IPS-15b (cell line): ENCODE measurements at regions not wholly inside any gene's neighbourhood (a gene's known extent, or its start where the extent isn't known, plus 50 kb on each side); places are given as distances from the start of the nearest gene placed in this dataset.

Source experiments
- H3K27me3 ChIP-seq: one replicate; pipeline ENCODE4 v1.6.1; 2013; ENCODE audit warnings: low read length; ENCODE audit not compliant: control insufficient read depth, insufficient read depth
- H3K36me3 ChIP-seq: one replicate; pipeline ENCODE4 v1.6.1; 2013; ENCODE audit warnings: low read length; ENCODE audit not compliant: control insufficient read depth, insufficient read depth
- H3K4me1 ChIP-seq: one replicate; pipeline ENCODE4 v1.6.1; 2013; ENCODE audit warnings: mild to moderate bottlenecking, low read length; ENCODE audit not compliant: control insufficient read depth, insufficient read depth
- H3K4me3 ChIP-seq: one replicate; pipeline ENCODE4 v1.5.1; 2013; ENCODE audit warnings: low read depth, low read length
- H3K9ac ChIP-seq: one replicate; pipeline ENCODE4 v1.6.1; 2013; ENCODE audit warnings: low read depth, mild to moderate bottlenecking, low read length
- H3K9me3 ChIP-seq: one replicate; pipeline ENCODE4 v1.6.1; 2013; ENCODE audit warnings: mild to moderate bottlenecking, low read length; ENCODE audit not compliant: control insufficient read depth, insufficient read depth

DNA sequence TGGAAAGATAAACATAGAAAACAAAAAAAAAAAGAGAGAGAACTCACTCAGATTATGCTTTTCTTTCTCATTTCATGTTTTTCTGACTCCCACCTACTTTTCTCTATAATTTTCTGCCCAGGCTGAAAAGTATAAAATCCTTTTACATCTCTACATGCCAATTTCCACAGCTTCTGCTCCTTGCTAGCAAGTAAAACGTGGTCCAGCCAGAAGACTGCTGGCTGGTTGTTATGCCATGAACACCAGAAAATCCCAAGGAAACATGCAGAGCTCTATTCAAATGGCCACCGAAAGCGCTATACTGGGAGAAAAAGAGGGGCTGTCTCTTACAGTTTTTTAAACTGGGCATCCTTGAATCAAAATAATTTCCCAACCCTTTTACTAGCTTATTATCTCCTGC is 512.8 kb upstream of the ID4 start:
- Histone ChIP-seq H3K4me1 (peaks cover 15% of the 10 kb centered on the region), H3K9ac (no peak overlapping the region), H3K36me3 (no peaks in the 10 kb centered on the region), H3K9me3 (no peaks in the 10 kb centered on the region), H3K4me3 (no peak overlapping the region), H3K27me3 (no peaks in the 10 kb centered on the region)

DNA sequence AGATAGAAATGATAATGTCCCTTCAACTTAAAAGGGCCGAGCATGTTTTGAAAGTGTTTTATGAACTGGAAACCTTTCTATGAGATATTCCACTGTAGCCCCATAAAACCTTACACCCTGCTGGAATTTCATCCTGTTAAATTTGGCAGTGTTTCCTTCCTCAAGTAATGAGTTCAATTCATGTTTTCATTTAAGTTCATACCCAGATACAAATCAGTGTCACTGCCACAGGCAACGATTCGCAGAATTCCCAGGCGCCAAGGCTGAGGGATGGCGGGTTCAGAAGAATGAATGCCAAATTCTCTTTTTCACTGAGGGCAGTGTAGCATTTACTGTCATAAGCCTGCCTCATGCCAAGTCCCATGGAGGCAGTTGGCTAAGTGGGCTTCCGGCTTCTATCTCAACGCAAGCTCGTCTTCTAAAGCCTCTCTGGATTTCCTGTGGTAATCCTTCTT is 511.8 kb upstream of the ID4 start:
- Histone ChIP-seq H3K36me3 (no peaks in the 10 kb centered on the region), H3K9ac (no peak overlapping the region), H3K9me3 (no peaks in the 10 kb centered on the region), H3K27me3 (no peaks in the 10 kb centered on the region), H3K4me3 (no peak overlapping the region), H3K4me1 (peaks cover 15% of the 10 kb centered on the region)

DNA sequence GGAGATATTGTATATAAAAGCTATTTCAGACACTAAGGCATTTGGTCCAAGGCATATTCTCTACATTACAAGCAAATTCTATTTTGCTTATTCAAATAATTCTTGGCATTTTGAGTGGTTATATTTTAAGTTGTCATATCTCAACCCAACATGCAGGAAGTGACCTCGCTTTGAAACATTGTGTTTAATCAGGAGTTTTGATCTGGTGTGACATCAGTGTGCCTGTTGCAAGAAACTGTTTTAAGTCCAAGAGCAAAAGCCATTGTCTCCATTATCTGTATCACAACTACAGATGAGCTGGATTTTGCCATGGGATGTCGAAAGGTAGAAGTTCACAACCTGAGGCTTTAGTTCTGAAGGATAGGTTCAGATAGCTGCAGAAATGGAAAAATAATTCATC is 509.9 kb upstream of the ID4 start:
- H3K27me3 ChIP-seq = no peaks in the 10 kb centered on the region
- H3K36me3 ChIP-seq = no peaks in the 10 kb centered on the region
- H3K9ac ChIP-seq = no peak overlapping the region
- no peaks in the 10 kb centered on the region for H3K9me3 ChIP-seq
- H3K4me1 ChIP-seq = peaks cover 15% of the 10 kb centered on the region
- H3K4me3 ChIP-seq = no peak overlapping the region

GRCh38 chr6:19327661-19328060 is 509.5 kb upstream of the ID4 start:
- H3K36me3 ChIP-seq = no peaks in the 10 kb centered on the region
- no peaks in the 10 kb centered on the region for H3K9me3 ChIP-seq
- H3K4me3 ChIP-seq = no peak overlapping the region
- H3K4me1 ChIP-seq = peaks cover 15% of the 10 kb centered on the region
- H3K9ac ChIP-seq = no peak overlapping the region
- no peaks in the 10 kb centered on the region for H3K27me3 ChIP-seq

DNA sequence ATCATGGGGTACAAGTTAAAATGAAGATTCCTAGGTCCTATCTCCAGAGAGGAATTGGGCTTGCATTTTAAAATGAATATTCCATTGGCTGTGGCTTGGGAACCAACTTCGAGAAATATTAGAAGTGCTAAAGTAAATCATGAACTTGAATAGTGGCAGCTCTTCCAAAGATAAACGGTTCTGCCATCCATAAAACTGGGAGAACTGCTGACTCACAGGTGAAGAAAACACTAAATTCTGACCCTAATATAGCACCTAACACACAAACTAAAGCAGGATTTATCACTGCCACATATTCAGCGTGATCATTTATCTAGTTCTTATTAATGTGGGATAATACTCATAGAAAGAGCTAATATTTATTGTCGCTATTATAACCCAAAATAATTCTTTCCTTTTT is 508.1 kb upstream of the ID4 start:
- Histone ChIP-seq H3K4me1 (peaks cover 15% of the 10 kb centered on the region), H3K9me3 (no peaks in the 10 kb centered on the region), H3K36me3 (no peaks in the 10 kb centered on the region), H3K4me3 (no peak overlapping the region), H3K9ac (no peak overlapping the region), H3K27me3 (no peaks in the 10 kb centered on the region)

DNA sequence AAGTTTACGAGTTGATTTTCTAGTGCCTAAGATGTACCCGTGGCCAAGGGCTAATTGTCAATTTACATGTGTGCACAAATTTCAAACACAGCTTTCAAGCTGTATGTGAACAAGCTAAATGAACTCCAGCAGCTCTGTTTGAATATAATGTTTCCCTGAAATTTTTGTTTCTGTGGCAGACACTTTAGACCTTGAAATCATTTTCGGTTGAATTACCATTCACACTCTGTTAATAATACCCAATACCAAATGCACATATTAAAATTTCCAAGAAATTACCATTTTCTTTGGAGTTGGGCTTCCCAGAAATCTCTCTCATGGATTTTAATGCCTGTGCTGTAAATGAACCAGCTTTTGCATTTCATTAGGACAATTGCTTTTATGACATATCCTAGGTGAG is 506.1 kb upstream of the ID4 start:
- Histone ChIP-seq H3K36me3 (no peaks in the 10 kb centered on the region), H3K27me3 (no peaks in the 10 kb centered on the region), H3K9ac (no peak overlapping the region), H3K4me1 (peaks cover 15% of the 10 kb centered on the region), H3K4me3 (no peak overlapping the region), H3K9me3 (no peaks in the 10 kb centered on the region)

- Histone ChIP-seq H3K4me3 (no peak overlapping the region), H3K4me1 (peaks cover 13% of the 10 kb centered on the region), H3K36me3 (no peaks in the 10 kb centered on the region), H3K9ac (no peak overlapping the region), H3K9me3 (no peaks in the 10 kb centered on the region), H3K27me3 (no peaks in the 10 kb centered on the region)
Measured at GRCh38 chr6:19332806-19333460, 504.2 kb upstream of the ID4 start.

GRCh38 chr6:19333936-19334335 is 503.2 kb upstream of the ID4 start:
- H3K4me3 ChIP-seq = no peak overlapping the region
- no peaks in the 10 kb centered on the region for H3K36me3 ChIP-seq
- H3K9me3 ChIP-seq = no peaks in the 10 kb centered on the region
- peaks cover 8% of the 10 kb centered on the region for H3K4me1 ChIP-seq
- no peak overlapping the region for H3K9ac ChIP-seq
- H3K27me3 ChIP-seq = no peaks in the 10 kb centered on the region

DNA sequence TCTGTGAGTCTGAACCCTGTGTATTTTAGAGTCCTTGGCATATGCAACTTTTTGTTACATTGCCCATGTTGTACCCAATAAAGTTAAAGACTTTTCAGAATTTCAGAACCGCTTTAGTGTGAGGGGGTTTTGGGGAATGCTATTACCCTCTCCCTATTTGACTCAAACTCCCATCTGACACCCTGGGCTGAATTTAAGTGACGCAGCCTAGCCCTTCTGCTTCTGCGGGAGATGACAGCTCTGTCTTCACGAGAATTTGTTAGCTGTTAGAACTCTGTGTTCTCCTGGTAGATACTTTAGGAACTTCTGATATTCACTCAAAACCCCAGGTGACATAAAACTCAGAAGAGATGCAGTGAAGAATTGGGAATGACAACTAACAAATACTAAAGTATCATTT is 500.6 kb upstream of the ID4 start:
- H3K4me1 ChIP-seq = peaks cover 7% of the 10 kb centered on the region
- H3K9me3 ChIP-seq = no peaks in the 10 kb centered on the region
- H3K9ac ChIP-seq = no peak overlapping the region
- no peak overlapping the region for H3K4me3 ChIP-seq
- no peaks in the 10 kb centered on the region for H3K36me3 ChIP-seq
- no peaks in the 10 kb centered on the region for H3K27me3 ChIP-seq

DNA sequence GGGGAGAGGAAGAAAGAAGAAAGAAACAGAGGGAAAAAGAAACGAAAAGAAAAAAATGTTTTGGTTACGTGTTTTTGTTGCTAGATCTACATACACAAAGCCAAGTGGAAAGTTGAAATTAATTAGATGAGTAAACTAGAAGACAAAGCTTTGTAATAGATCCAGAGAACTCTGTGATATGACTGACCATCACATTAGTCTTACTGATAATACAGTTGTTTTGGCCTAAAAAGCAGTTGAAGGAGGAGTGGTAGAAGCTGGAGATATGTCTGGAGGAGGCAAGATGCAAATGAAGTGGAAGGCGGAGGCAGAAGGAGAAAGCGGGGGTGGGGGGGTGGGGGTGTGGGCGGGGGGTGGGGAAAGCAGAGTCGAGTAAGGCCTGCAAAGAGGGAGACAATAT is 500.1 kb upstream of the ID4 start:
- H3K4me3 ChIP-seq = no peak overlapping the region
- no peak overlapping the region for H3K9ac ChIP-seq
- H3K9me3 ChIP-seq = no peaks in the 10 kb centered on the region
- peaks cover 7% of the 10 kb centered on the region for H3K4me1 ChIP-seq
- no peaks in the 10 kb centered on the region for H3K27me3 ChIP-seq
- H3K36me3 ChIP-seq = no peaks in the 10 kb centered on the region

DNA sequence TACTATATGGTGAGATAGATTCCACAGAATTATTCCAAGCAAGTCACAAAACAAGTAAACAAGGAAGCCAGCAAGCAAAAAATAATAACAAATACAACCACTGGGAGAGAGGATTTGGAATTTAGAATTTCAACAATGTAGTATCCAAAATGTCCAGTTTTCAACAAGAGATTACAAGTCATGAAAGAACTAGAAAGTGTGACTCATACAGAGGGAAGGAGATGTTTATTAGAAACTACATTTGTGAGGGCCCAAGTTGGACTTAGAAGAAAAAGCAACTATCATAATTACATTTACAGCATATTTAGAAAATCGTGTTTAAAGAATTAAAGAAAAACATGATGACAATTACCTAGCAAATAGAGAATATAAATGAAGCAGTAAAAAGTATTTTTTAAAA is 494.6 kb upstream of the ID4 start:
- Histone ChIP-seq H3K9ac (no peak overlapping the region), H3K36me3 (no peaks in the 10 kb centered on the region), H3K27me3 (no peaks in the 10 kb centered on the region), H3K9me3 (no peaks in the 10 kb centered on the region), H3K4me3 (no peak overlapping the region), H3K4me1 (no peaks in the 10 kb centered on the region)

DNA sequence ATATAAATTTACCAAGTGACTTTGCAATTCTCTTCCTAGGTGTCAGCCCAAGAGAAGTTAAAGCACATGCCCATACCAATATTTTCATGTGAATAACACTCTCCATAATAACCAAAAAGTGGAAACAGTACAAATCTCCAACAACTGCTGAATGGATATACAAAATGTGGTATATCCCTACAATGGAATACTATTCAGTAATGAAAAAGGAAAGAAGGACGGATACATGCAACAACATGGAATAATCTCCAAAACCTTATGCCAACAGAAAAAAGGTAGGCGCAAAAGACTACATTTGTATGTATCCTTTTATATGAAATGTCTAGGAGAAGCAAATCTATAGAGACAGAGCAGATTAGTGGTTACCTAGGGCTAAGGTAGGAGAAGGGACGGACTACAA is 487.7 kb upstream of the ID4 start:
- no peaks in the 10 kb centered on the region for H3K4me1 ChIP-seq
- no peaks in the 10 kb centered on the region for H3K36me3 ChIP-seq
- H3K4me3 ChIP-seq = no peak overlapping the region
- peaks cover 2% of the 10 kb centered on the region for H3K9me3 ChIP-seq
- H3K9ac ChIP-seq = no peak overlapping the region
- no peaks in the 10 kb centered on the region for H3K27me3 ChIP-seq
